Thyroid gland (tissue), 4 donors: ENCODE measurements at regions not wholly inside any gene's neighbourhood (a gene's known extent, or its start where the extent isn't known, plus 50 kb on each side); places are given as distances from the start of the nearest gene placed in this dataset.

ENCODE experiments used
- DNase-seq, 2 donors: peaks; one replicate each; pipeline ENCODE4 v3.0.0-alpha.2; 2019
- H3K27ac ChIP-seq, 3 donors: fragments of 200-600 bp; sonication (generic); 1 replicate in 2 of 3; 2 replicates in 1 of 3; pipeline ENCODE4 v1.5.1; 2016 to 2019; ENCODE audit warnings: mild to moderate bottlenecking in 1 of 3, moderate library complexity in 1 of 3
- H3K27me3 ChIP-seq: fragments of 200-600 bp; sonication (generic); one replicate; pipeline ENCODE4 v1.5.1; 2019
- H3K36me3 ChIP-seq, 2 donors: fragments of 200-600 bp; sonication (generic); one replicate each; pipeline ENCODE4 v1.5.1; 2016 to 2019
- H3K4me1 ChIP-seq, 2 donors: fragments of 200-600 bp; sonication (generic); one replicate each; pipeline ENCODE4 v1.5.1; 2017 to 2019
- H3K4me3 ChIP-seq, 3 donors: fragments of 200-600 bp; sonication (generic); replicated peaks in 1 of 3; 1 replicate in 2 of 3; 2 replicates in 1 of 3; pipeline ENCODE4 v1.5.1; 2016; ENCODE audit warnings: mild to moderate bottlenecking in 1 of 3
- H3K9me3 ChIP-seq: fragments of 200-600 bp; sonication (generic); one replicate; pipeline ENCODE4 v1.5.1; 2017
- CTCF ChIP-seq, 6 experiments: fragments of 200-600 bp in 3 of 6; fragments of 450-650 bp in 3 of 6; sonication (generic) in 3 of 6; IDR thresholded peaks; one replicate each; pipeline ENCODE4 v1.5.1; 2016 to 2019; ENCODE audit warnings: antibody characterized with exemption in 6 of 6, mild to moderate bottlenecking in 2 of 6, inconsistent platforms in 1 of 6, moderate library complexity in 1 of 6
- POLR2A ChIP-seq, 2 donors: fragments of 450-650 bp; IDR thresholded peaks; one replicate each; pipeline ENCODE4 v1.6.1; 2017; ENCODE audit warnings: antibody characterized with exemption in 2 of 2, mild to moderate bottlenecking in 2 of 2, moderate library complexity in 1 of 2
- WGBS, 2 donors: methylation state at CpG; one replicate each; pipeline ENCODE4 v1.1.5; 2017; 5-methylcytosine and 5-hydroxymethylcytosine counted together
- intact Hi-C: fragments of 100-400 bp; cut with DNase I; formaldehyde crosslinking; loops from one replicate; pipeline ENCODE4 v1.15.1; 2023

GRCh38 chr2:204134421-204134820, 197.9 kb downstream of the ICOS start:
- no peak overlapping the region for H3K4me3 ChIP-seq
- no peak for DNase-seq
- H3K4me1 ChIP-seq: no peaks in the 10 kb centered on the region
- TF ChIP-seq POLR2A (IDR thresholded peaks at IDR 0.05) (no peak), CTCF (IDR thresholded peaks at IDR 0.05) (no peak)
- H3K36me3 ChIP-seq: no peaks in the 10 kb centered on the region
- H3K9me3 ChIP-seq: no peaks in the 10 kb centered on the region
- no peaks in the 10 kb centered on the region for H3K27me3 ChIP-seq
- no peak overlapping the region for H3K27ac ChIP-seq
- WGBS, 2 donors: 70 to 73% methylated on average over 3 of the region's 3 CpGs
- intact Hi-C loops: no loop called here

GRCh38 chr2:204135752-204136151, 199.2 kb downstream of the ICOS start:
- H3K36me3 ChIP-seq: no peaks in the 10 kb centered on the region
- intact Hi-C loops: no loop called here
- WGBS, 2 donors: 90 to 100% methylated on average over 2 of the region's 2 CpGs

GRCh38 chr2:204138206-204138605, 201.6 kb downstream of the ICOS start:
- Histone ChIP-seq H3K27me3 (no peaks in the 10 kb centered on the region), H3K36me3 (no peaks in the 10 kb centered on the region), H3K4me1 (no peaks in the 10 kb centered on the region), H3K4me3 (no peak overlapping the region), H3K27ac (no peak overlapping the region), H3K9me3 (no peaks in the 10 kb centered on the region)
- no peak for DNase-seq
- intact Hi-C loops: no loop called here
- WGBS, 2 donors: 83 to 94% methylated on average over 2 of the region's 2 CpGs
- no peak for TF ChIP-seq CTCF (IDR thresholded peaks at IDR 0.05)

More at GRCh38 chr2:204135752-204136151, 199.2 kb downstream of the ICOS start:
- Histone ChIP-seq H3K27me3 (no peaks in the 10 kb centered on the region), H3K9me3 (no peaks in the 10 kb centered on the region), H3K4me3 (no peak overlapping the region), H3K27ac (no peak overlapping the region), H3K4me1 (no peaks in the 10 kb centered on the region)
- no peak for TF ChIP-seq CTCF (IDR thresholded peaks at IDR 0.05)
- TF ChIP-seq POLR2A (IDR thresholded peaks at IDR 0.05): no peak
- no peak for DNase-seq

GRCh38 chr2:204140246-204140645, 203.7 kb downstream of the ICOS start:
- no peak overlapping the region for H3K4me3 ChIP-seq
- H3K36me3 ChIP-seq: no peaks in the 10 kb centered on the region
- 86 to 88% methylated on average over 3 of the region's 3 CpGs for WGBS, 2 donors
- no peaks in the 10 kb centered on the region for H3K27me3 ChIP-seq
- intact Hi-C loops: no loop called here
- H3K4me1 ChIP-seq: no peaks in the 10 kb centered on the region
- no peak for TF ChIP-seq POLR2A (IDR thresholded peaks at IDR 0.05)
- no peak for TF ChIP-seq CTCF (IDR thresholded peaks at IDR 0.05)
- no peak overlapping the region for H3K27ac ChIP-seq
- H3K9me3 ChIP-seq: no peaks in the 10 kb centered on the region
- no peak for DNase-seq

GRCh38 chr2:204143216-204144014, 206.9 kb downstream of the ICOS start:
- Histone ChIP-seq H3K27me3 (no peaks in the 10 kb centered on the region), H3K36me3 (no peaks in the 10 kb centered on the region), H3K4me3 (no peak overlapping the region), H3K27ac (no peak overlapping the region), H3K4me1 (no peaks in the 10 kb centered on the region), H3K9me3 (no peaks in the 10 kb centered on the region)
- intact Hi-C loops: no loop called here
- WGBS, 2 donors: 87 to 88% methylated on average over 14 of the region's 14 CpGs
- TF ChIP-seq CTCF (IDR thresholded peaks at IDR 0.05): no peak
- TF ChIP-seq POLR2A (IDR thresholded peaks at IDR 0.05): no peak
- no peak for DNase-seq
